SIG-M5 treated with dmso at 0.1 percent for 504 hours (cell line): ENCODE measurements at regions not wholly inside any gene's neighbourhood (a gene's known extent, or its start where the extent isn't known, plus 50 kb on each side); places are given as distances from the start of the nearest gene placed in this dataset.

ENCODE experiments used
- DNase-seq: peaks from one replicate; lab custom pipeline; 2025; ENCODE audit not compliant: unreplicated experiment; lab: John Stamatoyannopoulos, UW

DNA sequence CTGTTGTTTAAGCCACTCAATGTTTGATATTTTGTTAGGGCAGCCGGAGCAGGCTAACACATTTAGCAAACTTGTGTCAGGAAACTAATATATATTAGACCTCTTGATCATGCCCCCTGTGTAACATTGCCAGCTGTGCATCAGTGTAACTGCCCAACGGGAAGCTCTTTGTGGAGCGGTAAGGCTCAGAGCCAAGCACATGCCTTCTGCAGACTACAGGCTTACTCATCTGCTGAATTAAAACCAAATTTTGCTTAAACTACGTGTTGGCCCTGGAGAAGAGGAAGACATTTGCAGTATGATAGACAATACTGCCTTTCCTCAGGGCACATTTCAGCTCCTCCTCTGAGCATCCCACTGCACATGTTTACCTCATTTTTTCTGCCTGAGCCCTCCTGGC is 50.5 kb upstream of the KCNMB2 start:
- no peak for DNase-seq
